ENCODE measurements at regions not wholly inside any gene's neighbourhood (a gene's known extent, or its start where the extent isn't known, plus 50 kb on each side); places are given as distances from the start of the nearest gene placed in this dataset.

DNA sequence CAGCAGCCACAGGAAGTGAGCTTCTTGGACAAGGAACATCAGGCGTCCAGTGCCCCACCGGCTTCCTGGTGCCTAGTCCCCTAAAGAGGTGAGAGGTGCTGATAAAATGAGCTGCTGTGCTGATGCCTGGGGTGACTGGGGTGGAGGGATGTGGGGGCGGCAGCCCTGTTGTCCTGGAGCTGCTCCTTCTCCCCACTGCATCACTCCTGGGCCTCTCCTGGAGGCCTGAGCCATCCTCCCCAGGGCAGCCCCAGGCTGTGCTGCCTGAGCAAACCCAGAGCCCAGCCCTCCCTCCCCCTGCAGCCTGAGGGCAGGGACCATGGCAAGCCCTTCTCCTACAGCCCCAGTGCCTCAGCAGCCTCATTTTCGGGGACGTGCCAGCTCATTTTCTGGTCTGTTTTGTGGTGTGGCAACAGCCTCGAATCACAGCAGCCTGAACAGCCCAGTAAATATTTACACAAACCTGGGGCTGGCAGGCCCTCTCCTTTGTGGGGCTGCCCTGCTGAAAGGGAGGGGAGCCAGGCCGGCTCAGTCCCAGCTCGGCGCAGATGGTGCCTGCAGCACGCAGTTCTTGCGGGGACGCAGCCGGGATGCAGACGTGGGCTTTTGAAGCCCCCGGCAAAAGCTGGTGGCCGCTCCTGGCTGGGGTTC, 259.9 kb downstream of the DLL1 start:
- Mint-ChIP-seq H3K4me1 (no peaks in the 10 kb centered on the region), H3K4me3 (no peak overlapping the region), H3K36me3 (no peaks in the 10 kb centered on the region), H3K27ac (no peak overlapping the region), H3K9me3 (peaks cover 7% of the 10 kb centered on the region), H3K27me3 (peaks cover 7% of the 10 kb centered on the region)
- CTCF ChIA-PET, result no interaction called here
- DNase-seq, result no peak

- H3K9me3 Mint-ChIP-seq, result peaks cover 7% of the 10 kb centered on the region
- CTCF ChIA-PET, result no interaction called here
- H3K27ac Mint-ChIP-seq, result no peak overlapping the region
- H3K36me3 Mint-ChIP-seq, result no peaks in the 10 kb centered on the region
- peaks cover 10% of the 10 kb centered on the region for H3K27me3 Mint-ChIP-seq
- no peaks in the 10 kb centered on the region for H3K4me1 Mint-ChIP-seq
- no peak for DNase-seq
- H3K4me3 Mint-ChIP-seq, result no peak overlapping the region
Observed at GRCh38 chr6:170030284-170030815, 260.5 kb downstream of the DLL1 start.

- CTCF ChIA-PET, result no interaction called here
- Mint-ChIP-seq H3K27ac (no peak overlapping the region), H3K4me3 (no peak overlapping the region), H3K36me3 (no peaks in the 10 kb centered on the region), H3K4me1 (no peaks in the 10 kb centered on the region), H3K9me3 (peaks cover 7% of the 10 kb centered on the region), H3K27me3 (peaks cover 15% of the 10 kb centered on the region)
- DNase-seq, result no peak
Observed at GRCh38 chr6:170029416-170030283, 261.2 kb downstream of the DLL1 start.

DNA sequence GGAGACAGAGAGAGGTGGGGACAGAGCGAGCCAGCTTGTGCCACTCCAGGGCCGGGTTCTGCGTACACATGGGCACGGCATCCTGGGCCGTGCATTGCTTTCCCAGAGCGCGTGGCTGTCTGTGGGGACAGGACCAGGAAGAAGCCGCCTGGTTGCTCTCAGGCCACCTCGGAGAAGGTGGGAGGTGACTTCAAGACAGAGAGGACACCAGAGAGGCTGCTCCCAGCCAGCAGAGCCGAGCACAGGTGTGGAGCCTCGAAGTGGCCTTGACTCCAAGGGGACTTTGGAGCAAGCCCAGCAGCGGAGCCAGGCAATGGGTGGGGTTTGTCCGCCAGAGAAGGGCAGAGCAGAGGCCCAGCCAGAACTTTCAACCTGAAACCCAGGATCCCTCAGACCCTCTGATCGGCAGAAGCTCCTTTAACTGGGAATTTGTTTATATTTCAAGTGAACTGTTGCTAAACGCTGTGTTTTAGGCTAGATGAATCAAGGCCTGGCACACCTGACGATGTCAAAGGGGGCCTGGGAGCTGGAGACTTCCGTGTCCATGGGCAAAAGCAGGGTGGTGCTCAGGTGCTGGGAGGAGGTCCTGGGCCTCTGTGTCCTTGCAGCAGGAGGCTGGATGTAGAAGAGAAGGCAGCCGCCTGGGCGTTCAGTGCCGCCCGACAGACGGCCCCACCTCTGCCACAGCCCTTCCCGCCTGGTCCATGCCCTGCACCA, 262.1 kb downstream of the DLL1 start:
- CTCF ChIA-PET, result no interaction called here
- H3K27me3 Mint-ChIP-seq, result peaks cover 11% of the 10 kb centered on the region
- no peak for DNase-seq
- no peaks in the 10 kb centered on the region for H3K4me1 Mint-ChIP-seq
- peaks cover 7% of the 10 kb centered on the region for H3K9me3 Mint-ChIP-seq
- H3K4me3 Mint-ChIP-seq, result no peak overlapping the region
- no peak overlapping the region for H3K27ac Mint-ChIP-seq
- H3K36me3 Mint-ChIP-seq, result no peaks in the 10 kb centered on the region

DNA sequence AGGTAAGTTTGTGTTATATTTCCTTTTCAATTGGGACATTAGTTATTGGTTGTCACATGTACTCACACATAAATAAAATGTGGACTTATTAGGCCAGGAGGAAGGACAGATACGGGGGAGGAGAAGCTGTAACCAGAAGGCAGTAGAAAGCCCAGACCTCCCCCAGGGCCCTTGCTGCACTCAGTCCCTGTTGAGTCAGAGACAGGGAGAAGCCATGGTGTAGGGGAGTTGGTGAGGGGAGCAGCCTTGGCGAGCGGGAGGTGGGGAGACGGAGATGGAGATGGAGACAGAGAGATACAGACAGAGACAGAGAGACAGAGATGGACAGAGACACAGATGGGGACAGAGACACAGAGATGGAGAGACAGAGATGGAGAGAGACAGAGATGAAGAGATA, 263.2 kb downstream of the DLL1 start:
- H3K27ac Mint-ChIP-seq, result no peak overlapping the region
- H3K4me1 Mint-ChIP-seq, result no peaks in the 10 kb centered on the region
- H3K9me3 Mint-ChIP-seq, result peaks cover under 1% of the 10 kb centered on the region
- no peak overlapping the region for H3K4me3 Mint-ChIP-seq
- no peak for DNase-seq
- CTCF ChIA-PET, result no interaction called here
- peaks cover 12% of the 10 kb centered on the region for H3K27me3 Mint-ChIP-seq
- no peaks in the 10 kb centered on the region for H3K36me3 Mint-ChIP-seq

- CTCF ChIA-PET, result no interaction called here
- no peaks in the 10 kb centered on the region for H3K4me1 Mint-ChIP-seq
- H3K27me3 Mint-ChIP-seq, result peaks cover 19% of the 10 kb centered on the region
- no peaks in the 10 kb centered on the region for H3K9me3 Mint-ChIP-seq
- H3K36me3 Mint-ChIP-seq, result no peaks in the 10 kb centered on the region
- no peak overlapping the region for H3K27ac Mint-ChIP-seq
- no peak overlapping the region for H3K4me3 Mint-ChIP-seq
- no peak for DNase-seq
Observed at GRCh38 chr6:170026751-170027646, 263.9 kb downstream of the DLL1 start.

- H3K4me3 Mint-ChIP-seq, result no peak overlapping the region
- H3K27ac Mint-ChIP-seq, result no peak overlapping the region
- H3K9me3 Mint-ChIP-seq, result no peaks in the 10 kb centered on the region
- CTCF ChIA-PET, result no interaction called here
- no peak for DNase-seq
- no peaks in the 10 kb centered on the region for H3K36me3 Mint-ChIP-seq
- peaks cover 24% of the 10 kb centered on the region for H3K27me3 Mint-ChIP-seq
- no peaks in the 10 kb centered on the region for H3K4me1 Mint-ChIP-seq
Observed at GRCh38 chr6:170025935-170026750, 264.7 kb downstream of the DLL1 start.

GRCh38 chr6:170025341-170025911, 265.5 kb downstream of the DLL1 start:
- CTCF ChIA-PET, result no interaction called here
- no peak for DNase-seq
- Mint-ChIP-seq H3K27me3 (peaks cover 24% of the 10 kb centered on the region), H3K36me3 (no peaks in the 10 kb centered on the region), H3K27ac (no peak overlapping the region), H3K4me1 (no peaks in the 10 kb centered on the region), H3K4me3 (no peak overlapping the region), H3K9me3 (no peaks in the 10 kb centered on the region)

- H3K4me3 Mint-ChIP-seq, result no peak overlapping the region
- no peaks in the 10 kb centered on the region for H3K36me3 Mint-ChIP-seq
- H3K27me3 Mint-ChIP-seq, result peaks cover 24% of the 10 kb centered on the region
- CTCF ChIA-PET, result no interaction called here
- no peak for DNase-seq
- no peaks in the 10 kb centered on the region for H3K4me1 Mint-ChIP-seq
- no peak overlapping the region for H3K27ac Mint-ChIP-seq
- no peaks in the 10 kb centered on the region for H3K9me3 Mint-ChIP-seq
Observed at GRCh38 chr6:170024940-170025339, 265.9 kb downstream of the DLL1 start.

- no peaks in the 10 kb centered on the region for H3K36me3 Mint-ChIP-seq
- H3K27me3 Mint-ChIP-seq, result peaks cover 28% of the 10 kb centered on the region
- CTCF ChIA-PET, result no interaction called here
- no peaks in the 10 kb centered on the region for H3K9me3 Mint-ChIP-seq
- H3K4me1 Mint-ChIP-seq, result no peaks in the 10 kb centered on the region
- H3K27ac Mint-ChIP-seq, result no peak overlapping the region
- DNase-seq, result no peak
- H3K4me3 Mint-ChIP-seq, result no peak overlapping the region
Observed at GRCh38 chr6:170023620-170024521, 267.0 kb downstream of the DLL1 start.

GRCh38 chr6:170022827-170023619, 267.9 kb downstream of the DLL1 start:
- H3K36me3 Mint-ChIP-seq, result no peaks in the 10 kb centered on the region
- H3K4me3 Mint-ChIP-seq, result no peak overlapping the region
- H3K4me1 Mint-ChIP-seq, result no peaks in the 10 kb centered on the region
- peaks cover 33% of the 10 kb centered on the region for H3K27me3 Mint-ChIP-seq
- no peak for DNase-seq
- CTCF ChIA-PET, result no interaction called here
- no peaks in the 10 kb centered on the region for H3K9me3 Mint-ChIP-seq
- H3K27ac Mint-ChIP-seq, result no peak overlapping the region

DNA sequence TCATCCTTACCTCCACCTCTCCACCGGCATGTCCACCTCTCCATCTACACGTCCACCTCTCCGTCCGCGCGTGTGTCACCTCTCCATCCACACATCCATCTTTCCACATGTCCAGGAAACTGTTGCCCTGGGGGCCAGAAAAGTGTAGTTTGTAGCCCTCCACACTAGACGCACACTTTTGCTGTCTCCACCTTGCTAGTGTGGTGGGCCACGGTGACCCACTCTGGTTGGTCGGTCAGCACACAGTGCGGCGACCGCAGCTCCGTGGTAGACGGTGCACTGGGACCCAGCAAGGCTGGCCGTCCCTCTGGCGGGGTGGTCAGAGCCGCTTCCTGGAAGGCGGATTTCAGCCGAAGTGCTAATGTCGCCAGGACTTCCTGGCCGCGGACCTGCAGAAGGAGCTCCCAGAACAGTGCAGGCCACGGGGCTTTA, 268.6 kb downstream of the DLL1 start:
- no peak overlapping the region for H3K4me3 Mint-ChIP-seq
- CTCF ChIA-PET, result no interaction called here
- DNase-seq, result no peak

More for the DNA sequence above, 268.6 kb downstream of the DLL1 start:
- Mint-ChIP-seq H3K36me3 (no peaks in the 10 kb centered on the region), H3K4me1 (no peaks in the 10 kb centered on the region), H3K9me3 (no peaks in the 10 kb centered on the region), H3K27me3 (peaks cover 35% of the 10 kb centered on the region), H3K27ac (no peak overlapping the region)
